HepG2 (cell line): ENCODE measurements at regions not wholly inside any gene's neighbourhood (a gene's known extent, or its start where the extent isn't known, plus 50 kb on each side); places are given as distances from the start of the nearest gene placed in this dataset.

ENCODE experiments used
- CTCF ChIP-seq: sonication (generic); formaldehyde crosslinking; IDR thresholded peaks from 2 replicates; pipeline ENCODE4 v1.5.0; 2020; ENCODE audit warnings: mild to moderate bottlenecking, missing genetic modification reagents, moderate library complexity
- FOSL1 ChIP-seq: sonication (generic); formaldehyde crosslinking; IDR thresholded peaks from 2 replicates; pipeline ENCODE4 v1.9.0; 2021; ENCODE audit warnings: missing genetic modification reagents, borderline replicate concordance
- ZBTB40 ChIP-seq, 2 experiments: fragments of 450-650 bp in 1 of 2; sonication (generic) in 1 of 2; formaldehyde crosslinking in 1 of 2; IDR thresholded peaks; 2 replicates each; pipeline versions ENCODE4 v1.6.1 to v1.8.0; 2016 to 2022; ENCODE audit warnings: antibody characterized with exemption in 1 of 2, mild to moderate bottlenecking in 1 of 2, missing genetic modification reagents in 1 of 2
- ZFX ChIP-seq: sonication (generic); formaldehyde crosslinking; IDR thresholded peaks from 2 replicates; pipeline ENCODE4 v1.4.0; 2020; ENCODE audit warnings: mild to moderate bottlenecking, low read depth, missing genetic modification reagents, moderate library complexity
- ZNF609 ChIP-seq: sonication (generic); formaldehyde crosslinking; IDR thresholded peaks from 2 replicates; pipeline ENCODE4 v1.4.0; 2020; ENCODE audit warnings: mild to moderate bottlenecking, missing genetic modification reagents, borderline replicate concordance

- TF ChIP-seq ZFX (CRISPR knock-in tag) (no peak), ZNF609 (CRISPR knock-in tag) (no peak), FOSL1 (no peak), CTCF (CRISPR knock-in tag) (no peak), ZBTB40 (IDR thresholded peaks at IDR 0.05) (no peak), ZBTB40 (CRISPR knock-in tag; IDR thresholded peaks at IDR 0.05) (no peak)
Observed at GRCh38 chr4:55010550-55010949, 114.8 kb downstream of the KDR start.
